HepG2 (cell line): ENCODE measurements at regions not wholly inside any gene's neighbourhood (a gene's known extent, or its start where the extent isn't known, plus 50 kb on each side); places are given as distances from the start of the nearest gene placed in this dataset.

Source experiments
- ATAC-seq: fragments of 200-7000 bp; cut with Tn5 transposase; 3 replicates; pipeline ENCODE4 v1.9.1; 2020; ENCODE audit warnings: mild to moderate bottlenecking, moderate library complexity
- BruUV-seq: library from RNA; stranded (reverse); fragments of 400-500 nt; replicated peaks from 2 replicates; lab custom pipeline; 2021; lab: Mats Ljungman, UMichigan
- CTCF ChIA-PET: fragments of 300-600 bp; formaldehyde crosslinking; extraction: SDS; loops from one replicate; lab custom pipeline; 2021; ENCODE audit warnings: low total read pairs, inconsistent platforms, low intra/inter-chr PET ratio; lab: Yijun Ruan, JAX
- POLR2A ChIA-PET: fragments of 350-600 bp; sonication (Branson Sonifier 250); formaldehyde crosslinking; loops from one replicate; lab custom pipeline; 2020; ENCODE audit warnings: antibody characterized with exemption, inconsistent platforms; lab: Yijun Ruan, JAX
- DNase-seq: peaks from one replicate; pipeline ENCODE4 v3.0.0-alpha.2; 2015; ENCODE audit warnings: low spot score
- FAIRE-seq: peaks from 3 replicates; lab custom pipeline; 2011; peaks lifted over from hg19 to GRCh38; lab: Jason Lieb, UNC
- H2AFZ ChIP-seq: one replicate; pipeline ENCODE4 v1.6.1; 2011; ENCODE audit warnings: low read length, inconsistent platforms
- H3K27ac ChIP-seq: fragments of 300-600 bp; 3 replicates; pipeline ENCODE4 v1.8.0; 2011; ENCODE audit warnings: mixed run types, mild to moderate bottlenecking, mixed read lengths, low read length, inconsistent platforms; ENCODE audit not compliant: insufficient read depth; ENCODE audit errors: extremely low read length
- H3K27me3 ChIP-seq, 2 experiments: fragments of 200-600 bp in 1 of 2; 2 replicates in 1 of 2; 3 replicates in 1 of 2; pipeline versions ENCODE4 v1.6.0 to v1.8.0; 2011; ENCODE audit warnings: low read length in 2 of 2, mild to moderate bottlenecking in 2 of 2, moderate library complexity in 2 of 2, inconsistent platforms in 1 of 2; ENCODE audit not compliant: insufficient read depth in 2 of 2, control insufficient read depth in 1 of 2
- H3K36me3 ChIP-seq, 2 experiments: fragments of 200-600 bp in 1 of 2; replicated peaks in 1 of 2; 2 replicates in 1 of 2; 3 replicates in 1 of 2; pipeline versions ENCODE4 v1.5.1 to v1.8.0; 2011; ENCODE audit warnings: low read length in 2 of 2, inconsistent platforms in 1 of 2; ENCODE audit not compliant: insufficient read depth in 2 of 2, control insufficient read depth in 1 of 2
- H3K4me1 ChIP-seq: 2 replicates; pipeline ENCODE4 v1.5.1; 2012; ENCODE audit warnings: low read length, inconsistent platforms; ENCODE audit not compliant: insufficient read depth
- H3K4me2 ChIP-seq: 2 replicates; pipeline ENCODE4 v1.6.0; 2011; ENCODE audit warnings: low read depth, low read length, inconsistent platforms
- H3K4me3 ChIP-seq, 3 experiments: fragments of 200-600 bp in 1 of 3; sonication (generic), shearing (Covaris generic) in 1 of 3; replicated peaks in 1 of 3; 2 replicates each; pipeline ENCODE4 v1.5.1; 2011 to 2016; ENCODE audit warnings: low read length in 3 of 3, inconsistent platforms in 2 of 3, low read depth in 2 of 3, mild to moderate bottlenecking in 2 of 3, control low read depth in 1 of 3, mixed read lengths in 1 of 3; ENCODE audit not compliant: insufficient read depth in 1 of 3
- H3K79me2 ChIP-seq: one replicate; pipeline ENCODE4 v1.6.1; 2011; ENCODE audit warnings: low read length, inconsistent platforms; ENCODE audit not compliant: insufficient read depth
- H3K9ac ChIP-seq: 2 replicates; pipeline ENCODE4 v1.6.0; 2011; ENCODE audit warnings: mild to moderate bottlenecking, low read depth, low read length, inconsistent platforms; ENCODE audit not compliant: insufficient read depth
- H3K9me3 ChIP-seq: 2 replicates; pipeline ENCODE4 v1.5.1; 2012; ENCODE audit warnings: mild to moderate bottlenecking, low read length
- H4K20me1 ChIP-seq: 2 replicates; pipeline ENCODE4 v1.6.0; 2011; ENCODE audit warnings: inconsistent platforms, mild to moderate bottlenecking, low read length, moderate library complexity; ENCODE audit not compliant: insufficient read depth
- CREB3 ChIP-seq: sonication (generic); formaldehyde crosslinking; IDR thresholded peaks from 2 replicates; pipeline ENCODE4 v1.5.0; 2020; ENCODE audit warnings: missing genetic modification reagents
- ELF1 ChIP-seq: sonication (generic); formaldehyde crosslinking; IDR thresholded peaks from 2 replicates; pipeline ENCODE4 v1.4.0; 2020; ENCODE audit warnings: missing genetic modification reagents
- PBX2 ChIP-seq: IDR thresholded peaks from 2 replicates; pipeline ENCODE4 v1.6.1; 2016; ENCODE audit warnings: control low read depth
- REL ChIP-seq: sonication (generic); formaldehyde crosslinking; conservative IDR thresholded peaks from 2 replicates; pipeline ENCODE4 v1.8.0; 2022; ENCODE audit warnings: mild to moderate bottlenecking, missing genetic modification reagents, moderate library complexity
- SOX13 ChIP-seq, 3 experiments: fragments of 450-650 bp in 1 of 3; sonication (generic) in 1 of 3; formaldehyde crosslinking in 1 of 3; IDR thresholded peaks in 2 of 3; conservative IDR thresholded peaks in 1 of 3; 2 replicates each; pipeline versions ENCODE4 v1.5.0 to v1.6.1; 2016 to 2020; ENCODE audit warnings: antibody characterized with exemption in 1 of 3, mild to moderate bottlenecking in 1 of 3, missing compliant biosample characterization in 1 of 3, missing genetic modification reagents in 1 of 3, moderate library complexity in 1 of 3
- STAT6 ChIP-seq: sonication (generic); formaldehyde crosslinking; IDR thresholded peaks from 2 replicates; pipeline ENCODE4 v1.4.0; 2020; ENCODE audit warnings: missing genetic modification reagents, mild to moderate bottlenecking, borderline replicate concordance
- YEATS4 ChIP-seq: sonication (generic); formaldehyde crosslinking; IDR thresholded peaks from 2 replicates; pipeline ENCODE4 v1.4.0; 2020; ENCODE audit warnings: missing genetic modification reagents, borderline replicate concordance
- ZFP90 ChIP-seq: sonication (generic); formaldehyde crosslinking; IDR thresholded peaks from 2 replicates; pipeline ENCODE4 v1.8.0; 2022; ENCODE audit warnings: missing genetic modification reagents, mild to moderate bottlenecking, inconsistent platforms, borderline replicate concordance
- ZKSCAN1 ChIP-seq: fragments of 150-350 bp; IDR thresholded peaks from 2 replicates; pipeline ENCODE4 v1.6.1; 2014; ENCODE audit warnings: low read length
- ZNF460 ChIP-seq: sonication (generic); formaldehyde crosslinking; IDR thresholded peaks from 2 replicates; pipeline ENCODE4 v1.5.1; 2020; ENCODE audit warnings: missing genetic modification reagents, mild to moderate bottlenecking, borderline replicate concordance
- ZSCAN12 ChIP-seq: sonication (generic); formaldehyde crosslinking; IDR thresholded peaks from 2 replicates; pipeline ENCODE4 v1.9.0; 2021; ENCODE audit warnings: mild to moderate bottlenecking, missing genetic modification reagents
- ZSCAN25 ChIP-seq: sonication (generic); formaldehyde crosslinking; IDR thresholded peaks from 2 replicates; pipeline ENCODE4 v1.8.0; 2022; ENCODE audit warnings: mild to moderate bottlenecking, missing genetic modification reagents
- WGBS: methylation state at CpG from one replicate; pipeline ENCODE4 v1.1.6; 2017; ENCODE audit warnings: low lambda C conversion rate; 5-methylcytosine and 5-hydroxymethylcytosine counted together
- in situ Hi-C: cut with HindIII; loops from 2 replicates; pipeline ENCODE4 v1.10.0; 2017; ENCODE audit warnings: low pct_unique_long_range_greater_than_20kb; ENCODE audit not compliant: extremely low pct_ligation_motif_present
- intact Hi-C: fragments of 100-400 bp; cut with micrococcal nuclease; formaldehyde crosslinking; loops from one replicate; pipeline ENCODE4 v1.10.0; 2022; ENCODE audit not compliant: unreplicated experiment

DNA sequence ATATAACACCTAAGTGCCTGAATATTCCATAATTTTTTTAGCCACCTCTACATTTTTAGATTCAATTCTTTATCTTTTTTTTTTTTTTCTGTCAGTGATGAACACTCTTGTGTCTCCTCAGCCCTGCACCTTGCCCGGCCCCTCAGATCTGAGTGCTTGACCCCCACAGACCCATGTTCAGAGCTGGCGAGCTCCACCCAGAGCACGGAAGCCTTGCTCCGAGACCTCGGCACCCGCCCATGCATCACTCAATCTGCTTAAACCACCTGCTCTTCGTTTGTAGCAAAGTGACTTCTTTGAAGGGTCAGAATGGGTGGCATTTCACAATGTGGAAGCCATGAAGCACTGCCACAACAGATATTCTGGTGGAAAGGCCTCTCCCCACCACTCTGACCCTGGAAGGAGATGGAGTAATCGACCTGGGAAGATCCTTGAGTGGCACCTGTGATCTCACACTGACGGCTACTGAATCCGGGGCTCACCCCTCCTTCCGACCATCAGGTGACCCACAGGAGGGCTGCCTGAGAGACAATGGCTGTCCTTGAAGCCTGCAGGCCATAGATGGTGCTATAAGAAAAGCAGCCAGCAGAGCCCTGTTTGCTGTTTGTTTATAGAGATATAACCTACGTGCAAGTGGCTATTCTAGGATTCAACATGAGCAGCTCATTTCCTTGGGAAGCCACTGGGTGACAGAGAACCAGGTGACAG is 261.1 kb upstream of the IRX4 start:
- no peak overlapping the region for H3K27ac ChIP-seq
- H3K36me3 ChIP-seq: no peaks in the 10 kb centered on the region
- intact Hi-C loops (no loop called here), in situ Hi-C loops (no loop called here)
- no TSS peak for BruUV-seq
- H3K4me2 ChIP-seq: no peak overlapping the region
- no peaks in the 10 kb centered on the region for H3K79me2 ChIP-seq
- H2AFZ ChIP-seq: no peak overlapping the region
- H3K4me1 ChIP-seq: no peaks in the 10 kb centered on the region
- H4K20me1 ChIP-seq: no peaks in the 10 kb centered on the region
- H3K9ac ChIP-seq: no peak overlapping the region
- TF ChIP-seq YEATS4 (CRISPR knock-in tag) (no peak), ZFP90 (CRISPR knock-in tag) (no peak), REL (CRISPR knock-in tag) (no peak), SOX13 (IDR thresholded peaks at IDR 0.05) (no peak), SOX13 (CRISPR knock-in tag; conservative IDR thresholded peaks at IDR 0.05 in 1 of 2, IDR thresholded peaks at IDR 0.05 in 1 of 2) (no peak)
- ChIA-PET CTCF (no interaction called here), POLR2A (no interaction called here)
- peaks cover 14% of the 10 kb centered on the region for H3K9me3 ChIP-seq
- H3K4me3 ChIP-seq: no peak overlapping the region
- DNase-seq: no peak
- no peak for FAIRE-seq
- H3K27me3 ChIP-seq: peaks cover 4 to 52% of the 10 kb centered on the region in 2 experiments; a peak in 4 of 5 replicates
- no peak for ATAC-seq
- 37% methylated on average over 8 of the region's 12 CpGs for WGBS

DNA sequence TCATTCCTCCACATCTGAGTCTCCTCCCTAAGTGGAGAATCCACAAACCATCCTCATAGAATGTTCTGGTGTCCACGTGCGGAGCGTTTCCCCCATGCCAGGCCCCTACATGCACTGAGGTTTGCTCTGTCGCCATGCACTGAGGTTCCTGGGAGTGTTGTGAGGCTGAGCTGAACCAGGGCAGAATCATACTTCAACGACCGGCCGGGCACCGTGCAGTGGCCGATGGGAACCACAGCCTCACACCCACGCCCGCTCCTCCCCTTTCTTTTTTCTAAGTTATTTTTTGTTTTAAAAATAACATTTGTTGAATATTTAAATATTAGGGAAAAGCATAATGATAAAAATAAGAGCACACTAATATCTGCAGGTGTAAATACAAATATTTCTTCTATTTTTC is 260.4 kb upstream of the IRX4 start:
- Histone ChIP-seq H3K9ac (no peak overlapping the region), H3K36me3 (no peaks in the 10 kb centered on the region), H3K27ac (no peak overlapping the region), H3K79me2 (no peaks in the 10 kb centered on the region), H3K4me2 (no peak overlapping the region), H2AFZ (no peak overlapping the region), H3K4me1 (no peaks in the 10 kb centered on the region), H3K27me3 (peaks cover 4 to 50% of the 10 kb centered on the region in 2 experiments; a peak in 4 of 5 replicates), H3K4me3 (no peak overlapping the region), H4K20me1 (no peaks in the 10 kb centered on the region), H3K9me3 (peaks cover 14% of the 10 kb centered on the region)
- ATAC-seq (no peak), FAIRE-seq (no peak), DNase-seq (no peak)
- intact Hi-C loops (no loop called here), in situ Hi-C loops (no loop called here)
- no TSS peak for BruUV-seq
- ChIA-PET CTCF (no interaction called here), POLR2A (no interaction called here)
- WGBS: 28% methylated on average over 7 of the region's 11 CpGs
- no peak for TF ChIP-seq ZSCAN25 (CRISPR knock-in tag)
- TF ChIP-seq PBX2 (CRISPR knock-in tag): no peak
- no peak for TF ChIP-seq ELF1 (CRISPR knock-in tag)
- no peak for TF ChIP-seq ZKSCAN1
- no peak for TF ChIP-seq CREB3 (CRISPR knock-in tag)
- no peak for TF ChIP-seq ZSCAN12 (CRISPR knock-in tag)
- no peak for TF ChIP-seq ZNF460 (CRISPR knock-in tag)
- no peak for TF ChIP-seq STAT6 (CRISPR knock-in tag)
